Keratinocyte (primary cell): ENCODE measurements at regions not wholly inside any gene's neighbourhood (a gene's known extent, or its start where the extent isn't known, plus 50 kb on each side); places are given as distances from the start of the nearest gene placed in this dataset.

Experiments
- DNase-seq: peaks from one replicate; pipeline ENCODE4 v3.0.0-alpha.2; 2011; ENCODE audit warnings: low read depth, missing footprints, low spot score
- FAIRE-seq: peaks from 2 replicates; lab custom pipeline; 2011; peaks lifted over from hg19 to GRCh38; lab: Jason Lieb, UNC
- H2AFZ ChIP-seq: 2 replicates; pipeline ENCODE4 v1.6.0; 2012; ENCODE audit warnings: low read length, control low read depth, inconsistent platforms; ENCODE audit not compliant: control insufficient read depth
- H3K27ac ChIP-seq: 2 replicates; pipeline ENCODE4 v1.5.1; 2011; ENCODE audit warnings: low read length; ENCODE audit not compliant: control insufficient read depth, insufficient read depth
- H3K27me3 ChIP-seq: 3 replicates; pipeline ENCODE4 v1.6.0; 2011; ENCODE audit warnings: low read length; ENCODE audit not compliant: control insufficient read depth, insufficient read depth; ENCODE audit errors: extremely low read depth
- H3K36me3 ChIP-seq, 2 experiments: 2 replicates in 1 of 2; 3 replicates in 1 of 2; pipeline ENCODE4 v1.5.1; 2011; ENCODE audit warnings: low read length in 2 of 2, mild to moderate bottlenecking in 1 of 2; ENCODE audit not compliant: control insufficient read depth in 2 of 2, insufficient read depth in 2 of 2; ENCODE audit errors: extremely low read depth in 1 of 2
- H3K4me1 ChIP-seq: 3 replicates; pipeline ENCODE4 v1.5.1; 2011; ENCODE audit warnings: low read length; ENCODE audit not compliant: control insufficient read depth, insufficient read depth; ENCODE audit errors: extremely low read depth
- H3K4me2 ChIP-seq: 3 replicates; pipeline ENCODE4 v1.6.0; 2011; ENCODE audit warnings: low read depth, low read length; ENCODE audit not compliant: control insufficient read depth, insufficient read depth; ENCODE audit errors: extremely low read depth
- H3K4me3 ChIP-seq, 3 experiments: fragments of 200-600 bp in 1 of 3; sonication (generic) in 1 of 3; 2 replicates in 2 of 3; 3 replicates in 1 of 3; pipeline ENCODE4 v1.5.1; 2011 to 2016; ENCODE audit warnings: low read length in 3 of 3, mild to moderate bottlenecking in 3 of 3, control low read depth in 2 of 3, inconsistent platforms in 1 of 3, low read depth in 1 of 3, mixed read lengths in 1 of 3, mixed run types in 1 of 3, moderate library complexity in 1 of 3; ENCODE audit not compliant: control insufficient read depth in 2 of 3, insufficient read depth in 2 of 3; ENCODE audit errors: extremely low read depth in 1 of 3
- H3K79me2 ChIP-seq: 2 replicates; pipeline ENCODE4 v1.6.0; 2012; ENCODE audit warnings: low read length; ENCODE audit not compliant: control insufficient read depth, insufficient read depth
- H3K9ac ChIP-seq: 3 replicates; pipeline ENCODE4 v1.6.0; 2011; ENCODE audit warnings: low read length; ENCODE audit not compliant: control insufficient read depth, insufficient read depth; ENCODE audit errors: extremely low read depth
- H3K9me1 ChIP-seq: 3 replicates; pipeline ENCODE4 v1.6.0; 2011; ENCODE audit warnings: low read length; ENCODE audit not compliant: control insufficient read depth, insufficient read depth; ENCODE audit errors: extremely low read depth
- H3K9me3 ChIP-seq: 2 replicates; pipeline ENCODE4 v1.5.1; 2012; ENCODE audit warnings: low read depth, low read length; ENCODE audit not compliant: control insufficient read depth
- H4K20me1 ChIP-seq: 3 replicates; pipeline ENCODE4 v1.6.0; 2011; ENCODE audit warnings: low read length; ENCODE audit not compliant: control insufficient read depth, insufficient read depth; ENCODE audit errors: extremely low read depth
- CTCF ChIP-seq, 3 experiments: IDR thresholded peaks in 1 of 3; conservative IDR thresholded peaks in 1 of 3; optimal IDR thresholded peaks in 1 of 3; 2 replicates in 2 of 3; 3 replicates in 1 of 3; pipeline versions ENCODE3 to v1.5.1; 2011; ENCODE audit warnings: low read length in 3 of 3, mild to moderate bottlenecking in 3 of 3, moderate library complexity in 2 of 3, control low read depth in 1 of 3, inconsistent platforms in 1 of 3; ENCODE audit not compliant: insufficient read depth in 2 of 3; ENCODE audit errors: extremely low read depth in 1 of 3
- EZH2 ChIP-seq: IDR thresholded peaks from one replicate; pipeline ENCODE4 v1.6.1; 2012; ENCODE audit warnings: inconsistent platforms, mild to moderate bottlenecking, low read length, moderate library complexity
- dilution Hi-C: fragments of 300-500 bp; cut with MboI; formaldehyde crosslinking; loops from one replicate; pipeline ENCODE4 v1.7.0; 2020; ENCODE audit warnings: low sequenced_read_pairs; ENCODE audit not compliant: extremely low pct_ligation_motif_present

- Histone ChIP-seq H4K20me1 (no peaks in the 10 kb centered on the region), H3K4me1 (no peaks in the 10 kb centered on the region), H3K27me3 (peaks cover 6% of the 10 kb centered on the region), H3K9me1 (no peaks in the 10 kb centered on the region), H2AFZ (no peak overlapping the region), H3K9me3 (no peaks in the 10 kb centered on the region), H3K36me3 (no peaks in the 10 kb centered on the region), H3K4me2 (no peak overlapping the region), H3K9ac (no peak overlapping the region), H3K4me3 (no peak overlapping the region), H3K79me2 (no peaks in the 10 kb centered on the region), H3K27ac (no peak overlapping the region)
- FAIRE-seq: no peak
- dilution Hi-C loops: loop anchor here (25.0 kb wide), 1 partner anchor 206 kb away; no protein-coding TSS in a partner anchor
- TF ChIP-seq CTCF (optimal IDR thresholded peaks at IDR 0.05 in 1 of 3, IDR thresholded peaks at IDR 0.05 in 1 of 3, conservative IDR thresholded peaks at IDR 0.05 in 1 of 3; ENCODE audit: extremely low read depth in 1 of 3, insufficient read depth in 2 of 3, low read length in 3 of 3) (no peak), EZH2 (no peak)
- DNase-seq: no peak
Observed at GRCh38 chr4:85367815-85368214, 107.1 kb upstream of the ARHGAP24 start.

- H3K27me3 ChIP-seq: peaks cover 6% of the 10 kb centered on the region
- no peaks in the 10 kb centered on the region for H3K4me1 ChIP-seq
- no peaks in the 10 kb centered on the region for H3K79me2 ChIP-seq
- no peaks in the 10 kb centered on the region for H3K9me1 ChIP-seq
- dilution Hi-C loops: loop anchor here (25.0 kb wide), 1 partner anchor 206 kb away; no protein-coding TSS in a partner anchor
- H3K9me3 ChIP-seq: no peaks in the 10 kb centered on the region
- DNase-seq (no peak), FAIRE-seq (no peak)
- no peak overlapping the region for H3K4me2 ChIP-seq
- no peak overlapping the region for H3K27ac ChIP-seq
- no peak overlapping the region for H3K9ac ChIP-seq
- H3K36me3 ChIP-seq: no peaks in the 10 kb centered on the region
- TF ChIP-seq CTCF (optimal IDR thresholded peaks at IDR 0.05 in 1 of 3, IDR thresholded peaks at IDR 0.05 in 1 of 3, conservative IDR thresholded peaks at IDR 0.05 in 1 of 3; ENCODE audit: extremely low read depth in 1 of 3, insufficient read depth in 2 of 3, low read length in 3 of 3) (no peak), EZH2 (no peak)
- H3K4me3 ChIP-seq: no peak overlapping the region
- no peak overlapping the region for H2AFZ ChIP-seq
- H4K20me1 ChIP-seq: no peaks in the 10 kb centered on the region
Observed at GRCh38 chr4:85368240-85368639, 106.7 kb upstream of the ARHGAP24 start.
